ENCODE measurements at regions not wholly inside any gene's neighbourhood (a gene's known extent, or its start where the extent isn't known, plus 50 kb on each side); places are given as distances from the start of the nearest gene placed in this dataset.

DNA sequence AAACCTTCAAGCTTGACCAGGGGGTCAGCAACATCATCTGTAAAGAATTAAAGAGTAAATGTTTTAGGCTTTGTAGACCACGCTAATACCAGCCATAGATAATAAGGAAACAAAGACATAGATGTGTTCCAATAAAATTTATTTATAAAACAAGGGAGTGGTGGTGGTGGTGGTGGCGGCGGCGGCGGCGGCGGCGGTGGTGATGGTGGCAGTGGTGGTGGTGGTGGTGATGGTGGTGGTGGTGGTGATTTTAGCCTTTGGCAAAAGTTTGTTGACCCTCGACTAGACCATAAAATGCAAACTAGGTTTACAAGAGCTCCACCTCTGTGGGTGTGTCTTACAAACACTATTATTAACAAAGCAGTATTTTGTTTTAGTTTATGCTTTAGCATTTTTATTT is 222.3 kb upstream of the SPOCK3 start:
- Histone ChIP-seq H3K4me1 (no peaks in the 10 kb centered on the region), H3K27me3 (no peaks in the 10 kb centered on the region), H3K27ac (no peak overlapping the region), H3K9me3 (no peaks in the 10 kb centered on the region), H3K36me3 (no peaks in the 10 kb centered on the region), H3K4me3 (no peak overlapping the region)
- DNase-seq: no peak
- TF ChIP-seq, protein P1, sequence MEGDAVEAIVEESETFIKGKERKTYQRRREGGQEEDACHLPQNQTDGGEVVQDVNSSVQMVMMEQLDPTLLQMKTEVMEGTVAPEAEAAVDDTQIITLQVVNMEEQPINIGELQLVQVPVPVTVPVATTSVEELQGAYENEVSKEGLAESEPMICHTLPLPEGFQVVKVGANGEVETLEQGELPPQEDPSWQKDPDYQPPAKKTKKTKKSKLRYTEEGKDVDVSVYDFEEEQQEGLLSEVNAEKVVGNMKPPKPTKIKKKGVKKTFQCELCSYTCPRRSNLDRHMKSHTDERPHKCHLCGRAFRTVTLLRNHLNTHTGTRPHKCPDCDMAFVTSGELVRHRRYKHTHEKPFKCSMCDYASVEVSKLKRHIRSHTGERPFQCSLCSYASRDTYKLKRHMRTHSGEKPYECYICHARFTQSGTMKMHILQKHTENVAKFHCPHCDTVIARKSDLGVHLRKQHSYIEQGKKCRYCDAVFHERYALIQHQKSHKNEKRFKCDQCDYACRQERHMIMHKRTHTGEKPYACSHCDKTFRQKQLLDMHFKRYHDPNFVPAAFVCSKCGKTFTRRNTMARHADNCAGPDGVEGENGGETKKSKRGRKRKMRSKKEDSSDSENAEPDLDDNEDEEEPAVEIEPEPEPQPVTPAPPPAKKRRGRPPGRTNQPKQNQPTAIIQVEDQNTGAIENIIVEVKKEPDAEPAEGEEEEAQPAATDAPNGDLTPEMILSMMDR (IDR thresholded peaks at IDR 0.05): no peak
- no peak for ATAC-seq
- 67 to 88% (median 76%) methylated on average over 9 of the region's 9 CpGs for WGBS, 4 donors
- intact Hi-C loops (cut with DNase I): no loop called here

DNA sequence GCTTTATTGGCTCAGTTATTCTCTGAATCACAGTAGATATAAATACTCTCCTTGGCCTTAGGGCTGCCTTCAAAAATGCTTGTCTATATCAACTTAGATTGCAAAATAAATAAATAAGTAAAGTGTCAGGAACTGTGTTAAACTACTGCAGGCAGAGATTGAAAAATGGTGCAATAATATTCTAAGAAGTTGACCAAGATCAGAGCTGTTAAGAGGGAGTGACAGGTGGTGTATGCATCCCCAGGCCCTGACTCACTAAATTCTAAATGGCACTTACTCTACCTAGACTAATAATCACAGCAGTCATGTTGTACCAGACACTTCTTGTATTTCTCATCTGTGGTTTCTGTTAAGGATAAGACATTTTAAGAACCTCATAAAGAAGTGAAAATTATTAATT is 235.1 kb upstream of the SPOCK3 start:
- Histone ChIP-seq H3K27me3 (no peaks in the 10 kb centered on the region), H3K27ac (no peak overlapping the region), H3K36me3 (no peaks in the 10 kb centered on the region), H3K4me1 (no peaks in the 10 kb centered on the region), H3K4me3 (no peak overlapping the region), H3K9me3 (no peaks in the 10 kb centered on the region)
- no peak for TF ChIP-seq POLR2A (IDR thresholded peaks at IDR 0.05)
- TF ChIP-seq, protein P1 (IDR thresholded peaks at IDR 0.05): no peak
- DNase-seq: no peak
- intact Hi-C loops (cut with DNase I): no loop called here
- no peak for ATAC-seq

DNA sequence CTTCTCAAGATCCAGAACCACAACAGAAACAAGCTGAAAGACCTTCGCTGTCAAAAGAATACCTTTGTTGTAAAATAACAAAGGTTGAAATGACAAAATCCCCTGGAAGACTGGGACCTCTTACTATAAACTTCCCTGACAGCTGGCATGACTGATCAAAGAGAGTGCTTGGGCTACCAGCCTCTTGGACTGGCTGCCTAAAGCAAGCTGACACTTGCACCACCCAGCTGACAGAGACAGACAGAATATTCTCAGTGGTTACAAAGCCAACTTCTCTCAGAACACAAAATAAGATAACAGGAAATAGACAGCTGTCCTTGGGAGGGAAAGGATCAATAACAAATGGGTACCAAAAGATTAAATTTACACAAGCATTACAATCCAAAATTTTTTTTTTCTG is 241.7 kb upstream of the SPOCK3 start:
- WGBS, 4 donors: 79 to 90% (median 84%) methylated on average over 1 of the region's 1 CpG
- Histone ChIP-seq H3K27me3 (no peaks in the 10 kb centered on the region), H3K27ac (no peak overlapping the region), H3K4me1 (no peaks in the 10 kb centered on the region), H3K36me3 (no peaks in the 10 kb centered on the region), H3K9me3 (no peaks in the 10 kb centered on the region), H3K4me3 (no peak overlapping the region)
- TF ChIP-seq POLR2A (IDR thresholded peaks at IDR 0.05): no peak
- TF ChIP-seq, protein P1 (IDR thresholded peaks at IDR 0.05): no peak
- DNase-seq (no peak), ATAC-seq (no peak)
- intact Hi-C loops (cut with DNase I): no loop called here

DNA sequence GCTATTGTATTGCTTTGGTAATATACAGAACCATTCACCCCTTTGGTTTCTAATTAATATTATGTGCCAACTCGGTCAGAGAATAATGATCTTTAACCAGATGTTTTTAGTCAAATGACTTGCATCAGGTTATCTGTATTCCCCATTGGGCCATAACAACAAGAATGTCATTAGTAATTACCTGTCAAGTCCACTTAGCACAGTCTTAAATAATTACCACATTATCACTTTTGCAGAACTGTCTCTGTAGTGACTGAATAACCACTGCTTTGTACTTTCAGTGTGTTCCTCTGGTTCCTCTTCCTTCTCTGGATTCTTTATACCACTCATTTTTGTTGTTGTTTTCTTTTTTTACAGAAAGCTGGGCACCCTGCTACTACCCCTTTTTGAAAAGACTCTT is 257.7 kb upstream of the SPOCK3 start:
- H3K36me3 ChIP-seq: no peaks in the 10 kb centered on the region
- 27 to 48% (median 38%) methylated on average over 1 of the region's 1 CpG for WGBS, 4 donors
- no peaks in the 10 kb centered on the region for H3K4me1 ChIP-seq
- intact Hi-C loops (cut with DNase I): no loop called here
- no peak overlapping the region for H3K4me3 ChIP-seq
- no peak for DNase-seq
- TF ChIP-seq, protein P1 (IDR thresholded peaks at IDR 0.05): no peak
- no peak for TF ChIP-seq POLR2A (IDR thresholded peaks at IDR 0.05)
- no peak overlapping the region for H3K27ac ChIP-seq
- no peak for ATAC-seq
- H3K27me3 ChIP-seq: no peaks in the 10 kb centered on the region
- peaks cover 0 to 24% (median 2%) of the 10 kb centered on the region in 12 donors for H3K9me3 ChIP-seq

Measured in heart left ventricle (tissue), 16 donors.